ENCODE measurements at regions not wholly inside any gene's neighbourhood (a gene's known extent, or its start where the extent isn't known, plus 50 kb on each side); places are given as distances from the start of the nearest gene placed in this dataset.
"Not testable (repeated sequence)": the region's sequence is repeated elsewhere in the genome, so short reads cannot be mapped to it uniquely, and the experiment has no call there.

DNA sequence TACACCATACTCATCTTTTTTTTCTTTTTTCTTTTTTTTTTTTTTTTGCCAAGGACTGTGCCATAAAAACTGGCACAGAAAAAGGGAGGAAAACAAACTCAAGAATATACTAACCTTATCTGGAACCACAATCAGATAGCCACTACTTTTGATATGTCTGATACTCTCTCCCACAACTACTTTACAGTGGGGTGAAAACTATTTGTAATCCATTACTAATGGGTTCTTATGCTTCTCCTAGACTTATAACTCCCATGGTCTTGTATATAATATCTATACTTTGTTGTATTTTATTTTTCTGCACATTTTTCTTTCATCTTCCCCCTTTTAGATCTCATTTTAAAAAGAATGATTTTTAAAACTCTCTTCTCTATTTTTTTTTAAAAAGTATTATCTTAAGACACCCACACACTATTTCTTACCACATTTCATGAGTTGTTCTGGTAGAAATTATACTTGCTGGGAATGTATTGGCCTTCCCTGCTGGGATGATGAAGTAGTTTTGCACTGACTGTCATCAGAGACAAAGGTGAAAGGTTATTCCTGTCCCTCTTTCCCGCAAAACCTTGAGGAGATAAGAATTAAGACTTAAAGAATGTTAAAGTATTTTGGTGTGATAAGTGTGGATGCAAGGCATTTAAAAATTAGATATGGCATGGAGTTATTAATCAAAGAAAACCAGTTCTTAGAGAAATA lies 146.7 kb upstream of the KLF12 start:
- Mint-ChIP-seq H3K27me3 (ENCODE audit: low read depth) (peaks cover 65% of the 10 kb centered on the region), H3K4me3 (no peak overlapping the region), H3K9me3 (no peaks in the 10 kb centered on the region), H3K4me1 (ENCODE audit: low read depth) (peaks cover 19% of the 10 kb centered on the region), H3K36me3 (ENCODE audit: low read depth) (no peaks in the 10 kb centered on the region), H3K27ac (no peak overlapping the region)
- no peak for DNase-seq (ENCODE audit: low spot score)

DNA sequence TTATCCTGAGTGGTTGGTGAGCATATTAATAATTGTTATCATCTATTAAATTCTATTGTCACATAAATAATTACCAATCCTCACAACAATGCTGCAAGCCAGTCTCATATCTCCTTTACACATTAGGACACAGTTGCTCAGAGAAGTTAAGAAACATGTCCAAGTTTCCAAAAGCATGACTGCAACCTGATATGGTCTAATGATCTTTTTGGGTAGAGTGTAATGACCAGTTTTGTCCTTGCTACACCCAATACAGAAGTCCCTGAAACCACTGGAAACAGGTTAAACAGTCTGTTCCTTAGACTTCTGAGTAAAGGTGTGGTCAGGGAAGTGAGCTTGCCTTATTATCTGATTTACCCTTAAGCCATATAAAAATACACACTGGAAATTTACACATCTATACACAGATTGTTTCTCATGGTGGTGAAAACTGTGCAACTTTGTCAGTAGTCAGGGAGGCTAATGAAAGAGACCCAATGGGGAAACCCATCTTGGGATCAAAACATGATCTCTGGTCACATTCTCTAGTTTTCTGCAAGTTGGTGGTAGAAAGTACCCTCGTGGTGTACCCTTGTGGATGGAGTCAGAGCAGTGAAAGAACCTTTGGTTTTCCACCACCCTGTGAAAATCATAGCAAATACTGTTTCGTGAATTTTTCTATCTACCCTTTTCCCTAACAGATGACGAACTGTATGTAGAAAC lies 146.0 kb upstream of the KLF12 start:
- Mint-ChIP-seq H3K27me3 (ENCODE audit: low read depth) (peaks cover 69% of the 10 kb centered on the region), H3K4me1 (ENCODE audit: low read depth) (peaks cover 19% of the 10 kb centered on the region), H3K36me3 (ENCODE audit: low read depth) (no peaks in the 10 kb centered on the region), H3K4me3 (no peak overlapping the region), H3K27ac (no peak overlapping the region), H3K9me3 (no peaks in the 10 kb centered on the region)
- DNase-seq (ENCODE audit: low spot score): peak; percentile 22

DNA sequence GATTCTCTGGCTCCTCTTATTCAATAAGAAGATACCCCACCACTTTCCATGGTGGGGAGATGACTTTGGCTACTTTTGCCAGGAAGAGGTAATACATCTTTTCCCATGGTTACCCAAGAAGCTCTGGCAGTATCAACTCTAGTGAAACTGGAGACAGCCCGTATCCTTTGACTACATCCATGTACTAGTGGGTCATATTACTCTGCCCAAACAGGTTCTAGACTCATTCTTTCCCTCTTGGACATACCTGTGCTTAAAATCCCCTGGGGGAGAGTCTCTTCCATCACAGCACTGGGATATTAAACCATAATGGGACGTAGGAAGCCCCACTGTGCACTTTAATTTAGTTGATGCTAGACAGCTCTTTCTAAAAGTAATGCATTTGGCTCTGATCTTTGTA lies 144.7 kb upstream of the KLF12 start:
- no peaks in the 10 kb centered on the region for H3K9me3 Mint-ChIP-seq
- H3K4me3 Mint-ChIP-seq: no peak overlapping the region
- peaks cover 75% of the 10 kb centered on the region for H3K27me3 Mint-ChIP-seq (ENCODE audit: low read depth)
- H3K27ac Mint-ChIP-seq: no peak overlapping the region
- H3K4me1 Mint-ChIP-seq (ENCODE audit: low read depth): peaks cover 19% of the 10 kb centered on the region
- no peak for DNase-seq (ENCODE audit: low spot score)
- no peaks in the 10 kb centered on the region for H3K36me3 Mint-ChIP-seq (ENCODE audit: low read depth)

DNA sequence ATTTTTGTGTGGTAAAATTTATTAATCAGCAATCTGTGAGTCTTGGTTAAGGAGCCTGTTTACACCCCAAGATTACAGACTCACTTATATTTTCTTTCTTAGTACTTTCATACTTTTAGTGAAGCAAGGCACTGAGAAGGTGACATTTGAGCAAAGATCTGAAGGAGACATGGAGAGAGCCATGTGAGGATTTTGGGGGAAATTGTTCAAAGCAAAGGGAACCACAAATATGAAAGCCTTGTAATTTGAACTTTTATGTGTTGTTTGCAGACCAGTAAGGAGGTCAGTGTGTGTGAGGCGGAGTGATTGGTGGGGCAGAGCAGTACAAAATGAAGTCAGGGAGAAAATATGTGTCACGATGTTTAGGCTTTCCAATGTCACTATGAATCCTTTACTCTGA lies 140.7 kb upstream of the KLF12 start:
- no peak for DNase-seq (ENCODE audit: low spot score)
- peaks cover 4% of the 10 kb centered on the region for H3K9me3 Mint-ChIP-seq
- peaks cover 2% of the 10 kb centered on the region for H3K36me3 Mint-ChIP-seq (ENCODE audit: low read depth)
- peaks cover 6% of the 10 kb centered on the region for H3K4me1 Mint-ChIP-seq (ENCODE audit: low read depth)
- H3K27ac Mint-ChIP-seq: no peak overlapping the region
- H3K27me3 Mint-ChIP-seq (ENCODE audit: low read depth): peaks cover 55% of the 10 kb centered on the region
- H3K4me3 Mint-ChIP-seq: no peak overlapping the region

DNA sequence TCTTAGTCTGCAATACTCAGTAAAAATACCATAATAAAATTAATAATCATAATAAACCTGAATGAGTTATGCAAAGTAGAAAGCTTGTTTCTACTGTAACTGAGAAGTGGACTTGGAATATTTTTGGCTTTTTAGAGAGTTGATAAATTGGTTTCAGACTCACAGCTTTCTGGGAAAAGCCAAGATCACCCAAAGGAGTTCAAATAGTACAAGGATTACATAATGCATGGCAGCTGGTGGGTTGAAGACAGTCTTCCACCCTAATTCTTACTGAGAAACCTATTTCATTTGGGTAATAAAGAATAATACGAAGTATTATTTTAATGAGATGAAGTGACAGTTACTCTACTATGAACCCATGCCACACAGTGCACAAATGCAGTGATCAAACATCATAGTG lies 139.4 kb upstream of the KLF12 start:
- peaks cover 4% of the 10 kb centered on the region for H3K4me1 Mint-ChIP-seq (ENCODE audit: low read depth)
- no peak overlapping the region for H3K4me3 Mint-ChIP-seq
- H3K27ac Mint-ChIP-seq: no peak overlapping the region
- peaks cover 55% of the 10 kb centered on the region for H3K27me3 Mint-ChIP-seq (ENCODE audit: low read depth)
- H3K9me3 Mint-ChIP-seq: peaks cover 4% of the 10 kb centered on the region
- H3K36me3 Mint-ChIP-seq (ENCODE audit: low read depth): peaks cover 2% of the 10 kb centered on the region
- no peak for DNase-seq (ENCODE audit: low spot score)

DNA sequence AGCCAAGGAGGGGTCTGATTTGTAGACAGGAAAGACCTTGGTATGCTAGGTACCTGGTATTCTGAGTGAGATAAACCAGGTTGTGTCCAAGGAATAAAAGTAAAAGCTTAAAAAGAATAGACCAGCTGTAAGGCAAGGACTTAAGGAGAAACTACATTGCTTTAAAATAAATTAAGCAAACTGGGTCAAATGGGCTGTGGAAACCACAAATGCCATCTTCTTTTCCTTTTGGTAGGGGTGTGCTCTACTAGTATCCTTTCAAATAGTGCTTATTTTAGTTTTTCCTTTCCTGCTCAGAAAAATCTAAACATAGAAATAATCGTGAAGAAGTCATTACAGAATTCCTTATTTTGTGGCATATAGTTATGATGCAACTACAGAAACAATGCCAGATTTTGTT lies 138.6 kb upstream of the KLF12 start:
- no peak overlapping the region for H3K27ac Mint-ChIP-seq
- peaks cover 4% of the 10 kb centered on the region for H3K4me1 Mint-ChIP-seq (ENCODE audit: low read depth)
- H3K36me3 Mint-ChIP-seq (ENCODE audit: low read depth): peaks cover 2% of the 10 kb centered on the region
- H3K9me3 Mint-ChIP-seq: peaks cover 4% of the 10 kb centered on the region
- no peak for DNase-seq (ENCODE audit: low spot score)
- H3K4me3 Mint-ChIP-seq: no peak overlapping the region
- peaks cover 48% of the 10 kb centered on the region for H3K27me3 Mint-ChIP-seq (ENCODE audit: low read depth)

DNA sequence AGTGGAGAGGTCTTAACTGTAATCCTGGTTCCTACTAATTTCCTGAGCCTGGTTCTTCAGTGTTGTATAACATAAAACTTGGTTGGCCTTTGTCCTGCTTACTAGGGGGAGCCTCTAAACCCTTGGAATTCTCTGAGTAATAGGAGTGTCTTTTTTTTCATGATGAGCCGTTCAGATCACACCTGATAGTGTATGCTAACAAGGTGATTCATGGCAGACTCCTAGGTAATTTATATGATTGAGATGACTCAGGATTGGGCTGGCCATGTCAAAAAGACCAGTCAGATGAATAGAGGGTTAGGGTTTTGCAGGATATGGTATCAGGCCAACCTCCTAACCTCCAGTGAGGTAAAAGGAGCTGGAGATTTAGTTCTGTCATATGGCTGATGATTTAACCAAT lies 135.8 kb upstream of the KLF12 start:
- Mint-ChIP-seq H3K9me3 (peaks cover 20% of the 10 kb centered on the region), H3K27ac (no peak overlapping the region), H3K4me1 (ENCODE audit: low read depth) (no peaks in the 10 kb centered on the region), H3K36me3 (ENCODE audit: low read depth) (peaks cover 2% of the 10 kb centered on the region), H3K4me3 (no peak overlapping the region), H3K27me3 (ENCODE audit: low read depth) (peaks cover 34% of the 10 kb centered on the region)
- no peak for DNase-seq (ENCODE audit: low spot score)

DNA sequence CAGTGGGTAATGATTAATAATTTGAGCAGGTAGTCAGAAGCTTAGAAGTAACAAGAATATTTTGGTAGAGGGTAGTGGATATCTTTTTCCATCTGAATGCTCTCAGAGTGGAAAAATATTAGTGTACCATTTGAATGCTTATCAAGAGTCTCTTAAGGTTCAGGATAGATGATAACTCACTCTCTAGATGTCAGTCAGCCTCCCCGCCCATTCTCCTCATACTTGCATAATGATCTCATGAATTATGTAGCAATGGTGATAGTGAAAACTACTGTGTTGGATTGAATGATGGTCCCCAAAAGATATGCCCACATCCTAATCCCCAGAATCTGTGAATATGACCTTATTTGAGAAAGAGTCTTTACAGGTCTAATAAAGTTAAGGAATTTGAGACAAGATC lies 132.7 kb upstream of the KLF12 start:
- H3K9me3 Mint-ChIP-seq: peaks cover 31% of the 10 kb centered on the region
- no peak for DNase-seq (ENCODE audit: low spot score)
- peaks cover 22% of the 10 kb centered on the region for H3K27me3 Mint-ChIP-seq (ENCODE audit: low read depth)
- H3K4me1 Mint-ChIP-seq (ENCODE audit: low read depth): no peaks in the 10 kb centered on the region
- no peak overlapping the region for H3K4me3 Mint-ChIP-seq
- H3K36me3 Mint-ChIP-seq (ENCODE audit: low read depth): no peaks in the 10 kb centered on the region
- no peak overlapping the region for H3K27ac Mint-ChIP-seq

DNA sequence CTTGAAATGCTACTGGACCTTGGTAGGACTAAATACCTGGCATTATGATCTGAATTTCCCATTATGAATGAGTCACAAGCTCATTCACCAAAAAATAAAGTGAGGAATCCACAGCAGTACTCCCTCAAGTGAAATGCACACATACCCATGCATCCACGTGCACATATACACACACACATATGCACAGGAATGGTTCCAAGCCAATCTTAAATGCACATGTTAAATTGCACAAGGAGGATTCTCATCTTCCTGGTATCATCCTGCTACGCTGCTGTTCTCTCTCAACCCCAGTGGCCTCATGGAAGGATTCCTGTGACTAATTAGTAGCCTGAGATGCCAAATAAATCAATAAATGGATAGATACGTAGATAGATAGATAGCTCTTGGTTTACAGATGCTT lies 132.1 kb upstream of the KLF12 start:
- H3K9me3 Mint-ChIP-seq: peaks cover 31% of the 10 kb centered on the region
- H3K27ac Mint-ChIP-seq: no peak overlapping the region
- no peaks in the 10 kb centered on the region for H3K4me1 Mint-ChIP-seq (ENCODE audit: low read depth)
- no peaks in the 10 kb centered on the region for H3K36me3 Mint-ChIP-seq (ENCODE audit: low read depth)
- DNase-seq (ENCODE audit: low spot score): no peak
- H3K27me3 Mint-ChIP-seq (ENCODE audit: low read depth): peaks cover 23% of the 10 kb centered on the region
- H3K4me3 Mint-ChIP-seq: no peak overlapping the region

DNA sequence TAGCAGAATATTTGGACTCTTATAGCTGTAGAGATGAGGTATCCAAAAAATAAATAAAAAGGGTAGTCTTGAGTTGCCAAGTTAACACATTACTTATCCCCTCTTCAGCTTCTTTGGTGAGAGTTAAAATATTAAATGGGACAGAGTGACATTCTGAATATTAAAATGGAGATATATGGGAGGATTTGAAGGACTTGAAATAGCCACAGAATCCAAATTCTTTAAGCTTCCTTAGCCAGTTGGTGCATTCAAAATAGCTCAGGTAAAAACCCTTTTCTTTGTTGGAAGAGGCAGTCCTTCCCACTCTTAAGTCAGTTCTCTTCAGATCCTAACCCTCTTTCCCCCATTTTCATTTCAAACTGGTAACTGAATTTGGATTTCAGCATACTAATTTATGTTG lies 130.1 kb upstream of the KLF12 start:
- peaks cover 21% of the 10 kb centered on the region for H3K27me3 Mint-ChIP-seq (ENCODE audit: low read depth)
- no peak overlapping the region for H3K4me3 Mint-ChIP-seq
- no peaks in the 10 kb centered on the region for H3K36me3 Mint-ChIP-seq (ENCODE audit: low read depth)
- peaks cover 31% of the 10 kb centered on the region for H3K9me3 Mint-ChIP-seq
- H3K27ac Mint-ChIP-seq: no peak overlapping the region
- no peak for DNase-seq (ENCODE audit: low spot score)
- H3K4me1 Mint-ChIP-seq (ENCODE audit: low read depth): peaks cover 6% of the 10 kb centered on the region

DNA sequence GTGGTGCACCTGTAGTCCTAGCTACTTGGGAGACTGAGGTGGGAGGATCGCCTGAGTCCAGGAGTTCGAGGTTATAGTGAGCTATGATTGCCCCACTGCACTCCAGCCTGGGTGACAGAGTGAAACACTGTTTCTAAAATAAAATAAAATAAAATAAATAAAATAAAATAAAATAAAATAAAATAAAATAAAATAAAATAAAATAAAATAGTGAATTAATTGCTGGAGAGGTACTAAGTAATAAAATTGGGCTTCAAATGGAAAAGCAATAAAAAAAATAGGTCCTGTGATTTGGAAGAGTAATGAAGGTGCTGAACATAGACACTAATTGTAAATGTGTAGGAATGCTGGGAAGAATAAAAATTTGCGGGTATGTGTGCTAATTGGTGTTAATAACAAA lies 126.2 kb upstream of the KLF12 start:
- H3K27me3 Mint-ChIP-seq (ENCODE audit: low read depth); H3K36me3 Mint-ChIP-seq (ENCODE audit: low read depth); DNase-seq (ENCODE audit: low spot score); H3K4me3 Mint-ChIP-seq; H3K27ac Mint-ChIP-seq: not testable (repeated sequence)
- peaks cover 17% of the 10 kb centered on the region for H3K9me3 Mint-ChIP-seq
- peaks cover 25% of the 10 kb centered on the region for H3K4me1 Mint-ChIP-seq (ENCODE audit: low read depth)

DNA sequence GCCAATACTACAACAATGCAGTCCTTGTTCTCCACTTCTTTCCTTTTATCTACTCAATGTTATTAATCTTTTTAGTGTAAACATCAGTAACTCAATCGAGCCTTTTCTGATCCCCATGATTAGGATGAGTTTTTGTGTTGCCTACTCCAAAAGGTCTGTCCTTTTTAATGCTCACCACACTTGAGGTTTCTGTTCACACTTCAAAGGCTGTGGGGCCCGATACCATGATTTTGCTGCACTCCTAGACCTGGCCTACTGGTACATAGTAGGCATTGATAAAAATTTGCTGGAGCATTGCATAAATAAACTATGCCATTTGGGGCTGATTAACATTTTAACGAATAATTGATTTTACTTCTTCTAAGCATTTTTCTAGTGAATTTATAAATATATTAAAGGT lies 125.4 kb upstream of the KLF12 start:
- H3K27ac Mint-ChIP-seq: no peak overlapping the region
- no peaks in the 10 kb centered on the region for H3K36me3 Mint-ChIP-seq (ENCODE audit: low read depth)
- H3K4me1 Mint-ChIP-seq (ENCODE audit: low read depth): peaks cover 25% of the 10 kb centered on the region
- no peak overlapping the region for H3K4me3 Mint-ChIP-seq
- H3K27me3 Mint-ChIP-seq (ENCODE audit: low read depth): peaks cover 9% of the 10 kb centered on the region
- no peak for DNase-seq (ENCODE audit: low spot score)
- peaks cover 11% of the 10 kb centered on the region for H3K9me3 Mint-ChIP-seq

DNA sequence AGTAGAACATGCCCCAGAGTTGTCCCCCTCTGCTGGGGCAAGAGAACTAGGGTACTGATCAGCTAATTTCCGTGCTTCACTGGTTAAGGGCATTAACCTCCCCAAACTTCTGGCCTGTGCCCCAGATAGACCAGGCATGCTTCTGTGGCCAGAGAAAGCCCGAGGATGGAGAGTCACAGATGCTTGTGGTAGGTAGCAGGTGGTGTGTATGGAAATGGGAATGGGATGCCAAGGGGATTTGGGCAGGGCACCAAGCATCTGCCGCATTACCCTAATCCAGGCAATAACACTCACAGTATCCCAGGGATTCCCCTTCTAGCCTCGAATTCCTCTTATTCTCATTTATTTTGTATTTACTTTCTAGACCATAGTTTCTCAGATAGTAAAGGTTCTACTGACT lies 124.8 kb upstream of the KLF12 start:
- H3K27me3 Mint-ChIP-seq (ENCODE audit: low read depth): peaks cover 9% of the 10 kb centered on the region
- H3K9me3 Mint-ChIP-seq: peaks cover 6% of the 10 kb centered on the region
- no peak overlapping the region for H3K4me3 Mint-ChIP-seq
- H3K36me3 Mint-ChIP-seq (ENCODE audit: low read depth): no peaks in the 10 kb centered on the region
- H3K4me1 Mint-ChIP-seq (ENCODE audit: low read depth): peaks cover 28% of the 10 kb centered on the region
- no peak for DNase-seq (ENCODE audit: low spot score)
- H3K27ac Mint-ChIP-seq: no peak overlapping the region

DNA sequence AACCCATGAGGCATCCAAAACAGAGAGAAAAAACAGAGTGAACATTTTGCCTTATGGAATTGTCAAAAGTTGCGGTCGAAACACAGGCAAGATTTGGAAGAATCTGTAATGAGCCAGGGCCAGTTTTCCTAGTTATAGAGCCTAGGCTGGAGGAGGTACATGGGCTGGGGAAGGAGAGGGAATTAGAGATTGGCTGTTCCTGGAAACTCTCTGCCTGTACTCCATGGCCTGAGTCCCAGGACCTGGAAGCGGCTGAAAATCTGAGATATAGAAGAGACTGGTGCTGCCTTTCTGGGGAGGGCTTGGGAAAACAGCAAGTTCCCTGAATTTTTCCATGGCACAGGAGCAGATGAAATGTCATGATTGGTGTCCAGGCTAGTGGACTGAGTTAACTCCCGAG lies 122.8 kb upstream of the KLF12 start:
- Mint-ChIP-seq H3K27ac (no peak overlapping the region), H3K36me3 (ENCODE audit: low read depth) (no peaks in the 10 kb centered on the region), H3K9me3 (no peaks in the 10 kb centered on the region), H3K27me3 (ENCODE audit: low read depth) (peaks cover 7% of the 10 kb centered on the region), H3K4me3 (no peak overlapping the region), H3K4me1 (ENCODE audit: low read depth) (peaks cover 44% of the 10 kb centered on the region)
- DNase-seq (ENCODE audit: low spot score): no peak

DNA sequence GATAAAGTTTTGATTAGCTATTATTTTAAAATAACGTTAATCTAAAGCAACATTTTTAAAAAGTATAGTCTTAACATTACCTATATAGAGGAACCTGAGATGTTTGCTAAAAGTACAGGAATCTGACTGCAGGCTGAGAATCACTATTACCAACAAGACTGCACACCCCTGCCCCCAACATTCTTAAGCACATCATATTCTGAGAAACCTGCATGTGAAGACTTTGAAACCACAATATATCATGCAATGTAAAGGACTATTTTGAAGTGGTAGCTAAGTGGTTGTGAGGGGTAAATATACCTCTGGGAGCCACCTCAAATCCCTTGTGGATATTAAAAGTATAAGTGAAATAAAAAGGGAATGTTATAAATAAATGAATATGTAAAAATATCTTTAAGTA lies 119.0 kb upstream of the KLF12 start:
- Mint-ChIP-seq H3K27ac (no peak overlapping the region), H3K4me3 (no peak overlapping the region), H3K9me3 (peaks cover 5% of the 10 kb centered on the region), H3K36me3 (ENCODE audit: low read depth) (peaks cover 5% of the 10 kb centered on the region), H3K4me1 (ENCODE audit: low read depth) (peaks cover 51% of the 10 kb centered on the region), H3K27me3 (ENCODE audit: low read depth) (peaks cover 14% of the 10 kb centered on the region)
- DNase-seq (ENCODE audit: low spot score): no peak

Measured in T-helper 2 cell treated with Interferon-gamma antibody and Interleukin-4, amounts not matched to agents 5 μg/mL and 100 μg/mL, for 36 hours (primary cell).